K562 (cell line): ENCODE measurements at regions not wholly inside any gene's neighbourhood (a gene's known extent, or its start where the extent isn't known, plus 50 kb on each side); places are given as distances from the start of the nearest gene placed in this dataset.

Experiments used
- ARHGAP35 ChIP-seq: fragments of 450-650 bp; IDR thresholded peaks from 2 replicates; pipeline ENCODE4 v1.6.1; 2018; ENCODE audit not compliant: partially characterized antibody
- CBFA2T2 ChIP-seq: fragments of 450-650 bp; conservative IDR thresholded peaks from 2 replicates; pipeline ENCODE4 v1.6.1; 2017; ENCODE audit warnings: mild to moderate bottlenecking
- HDAC3 ChIP-seq: fragments of 450-650 bp; IDR thresholded peaks from 2 replicates; pipeline ENCODE4 v1.6.1; 2018; ENCODE audit warnings: borderline replicate concordance, mild to moderate bottlenecking, moderate library complexity; ENCODE audit not compliant: partially characterized antibody
- ILK ChIP-seq: fragments of 450-650 bp; IDR thresholded peaks from 2 replicates; pipeline ENCODE4 v1.6.1; 2016; ENCODE audit warnings: missing genetic modification characterization, low read depth, mild to moderate bottlenecking, missing compliant biosample characterization, moderate library complexity, borderline replicate concordance
- MAFF ChIP-seq: IDR thresholded peaks from 2 replicates; pipeline ENCODE4 v1.6.1; 2012; ENCODE audit warnings: low read length, improper control_type of control experiment
- RAD21 ChIP-seq, 2 experiments: fragments of 250-450 bp in 1 of 2; fragments of 450-650 bp in 1 of 2; sonication (Bioruptor Pico) in 1 of 2; formaldehyde crosslinking in 1 of 2; IDR thresholded peaks in 1 of 2; conservative IDR thresholded peaks in 1 of 2; 2 replicates each; pipeline versions ENCODE4 v1.4.0 to v1.8.0; 2020 to 2022; ENCODE audit warnings: mild to moderate bottlenecking in 2 of 2, moderate library complexity in 1 of 2
- ZBTB1 ChIP-seq: sonication (generic); formaldehyde crosslinking; IDR thresholded peaks from 2 replicates; pipeline ENCODE4 v1.8.1; 2023; ENCODE audit warnings: missing genetic modification reagents, low read depth, mild to moderate bottlenecking, borderline replicate concordance
- TF ChIP-seq, protein P1 (sequence below): fragments of 450-650 bp; conservative IDR thresholded peaks from 2 replicates; pipeline ENCODE4 v1.6.1; 2016; ENCODE audit warnings: missing genetic modification characterization, low read depth, mild to moderate bottlenecking, control low read depth, missing compliant biosample characterization
- TF ChIP-seq, protein P2 (sequence below): fragments of 450-650 bp; conservative IDR thresholded peaks from 2 replicates; pipeline ENCODE4 v1.6.1; 2016; ENCODE audit warnings: missing genetic modification characterization, low read depth, mild to moderate bottlenecking, missing compliant biosample characterization, moderate library complexity

DNA sequence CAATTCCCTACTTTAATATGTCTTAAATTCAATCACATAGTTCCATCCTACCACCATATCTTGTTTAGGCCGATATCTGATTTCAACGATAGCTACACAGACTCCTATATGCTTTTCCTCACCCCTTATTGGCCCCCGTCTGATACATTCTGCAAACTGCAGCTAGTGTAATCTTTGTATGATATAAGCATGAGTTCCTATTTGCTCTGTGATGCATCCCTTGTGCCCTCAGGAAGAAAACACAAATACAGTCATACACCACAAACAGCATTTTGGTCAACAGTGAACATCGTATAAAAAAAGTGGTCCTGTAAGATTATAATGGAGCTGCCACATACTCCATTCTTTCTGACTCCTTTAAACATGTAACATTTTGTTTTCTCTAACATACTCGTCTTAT, 837.8 kb upstream of the CDH6 start (continued):
- TF ChIP-seq ILK (tag) (no peak), ARHGAP35 (no peak), HDAC3 (no peak), CBFA2T2 (no peak), RAD21 (CRISPR knock-in tag; conservative IDR thresholded peaks at IDR 0.05 in 1 of 2, IDR thresholded peaks at IDR 0.05 in 1 of 2) (no peak), ZBTB1 (CRISPR knock-in tag) (no peak), MAFF (no peak)
- TF ChIP-seq, protein P1, sequence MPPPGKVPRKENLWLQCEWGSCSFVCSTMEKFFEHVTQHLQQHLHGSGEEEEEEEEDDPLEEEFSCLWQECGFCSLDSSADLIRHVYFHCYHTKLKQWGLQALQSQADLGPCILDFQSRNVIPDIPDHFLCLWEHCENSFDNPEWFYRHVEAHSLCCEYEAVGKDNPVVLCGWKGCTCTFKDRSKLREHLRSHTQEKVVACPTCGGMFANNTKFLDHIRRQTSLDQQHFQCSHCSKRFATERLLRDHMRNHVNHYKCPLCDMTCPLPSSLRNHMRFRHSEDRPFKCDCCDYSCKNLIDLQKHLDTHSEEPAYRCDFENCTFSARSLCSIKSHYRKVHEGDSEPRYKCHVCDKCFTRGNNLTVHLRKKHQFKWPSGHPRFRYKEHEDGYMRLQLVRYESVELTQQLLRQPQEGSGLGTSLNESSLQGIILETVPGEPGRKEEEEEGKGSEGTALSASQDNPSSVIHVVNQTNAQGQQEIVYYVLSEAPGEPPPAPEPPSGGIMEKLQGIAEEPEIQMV = no peak
- TF ChIP-seq, protein P2, sequence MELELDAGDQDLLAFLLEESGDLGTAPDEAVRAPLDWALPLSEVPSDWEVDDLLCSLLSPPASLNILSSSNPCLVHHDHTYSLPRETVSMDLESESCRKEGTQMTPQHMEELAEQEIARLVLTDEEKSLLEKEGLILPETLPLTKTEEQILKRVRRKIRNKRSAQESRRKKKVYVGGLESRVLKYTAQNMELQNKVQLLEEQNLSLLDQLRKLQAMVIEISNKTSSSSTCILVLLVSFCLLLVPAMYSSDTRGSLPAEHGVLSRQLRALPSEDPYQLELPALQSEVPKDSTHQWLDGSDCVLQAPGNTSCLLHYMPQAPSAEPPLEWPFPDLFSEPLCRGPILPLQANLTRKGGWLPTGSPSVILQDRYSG (tag) = no peak
